H1 (cell line): ENCODE measurements at regions not wholly inside any gene's neighbourhood (a gene's known extent, or its start where the extent isn't known, plus 50 kb on each side); places are given as distances from the start of the nearest gene placed in this dataset.

Source experiments
- CTCF ChIA-PET: fragments of 300-600 bp; sonication (Branson Sonifier 250); formaldehyde crosslinking; loops from one replicate; lab custom pipeline; 2021; ENCODE audit not compliant: partially characterized antibody; lab: Charles Lee
- POLR2A ChIA-PET: fragments of 300-600 bp; sonication (Branson Sonifier 250); formaldehyde crosslinking; loops from one replicate; lab custom pipeline; 2021; ENCODE audit warnings: inconsistent platforms; ENCODE audit not compliant: partially characterized antibody; lab: Charles Lee
- DNase-seq, 2 experiments: peaks; one replicate each; pipeline versions ENCODE4 v3.0.0 to v3.0.0-alpha.2; 2010 to 2022; ENCODE audit warnings: low spot score in 2 of 2, low read depth in 1 of 2, mixed read lengths in 1 of 2
- FAIRE-seq: peaks from 2 replicates; lab custom pipeline; 2011; peaks lifted over from hg19 to GRCh38; lab: Jason Lieb, UNC
- H2AFZ ChIP-seq: 2 replicates; pipeline ENCODE4 v1.8.1; 2012; ENCODE audit warnings: low read length, inconsistent platforms
- H2AK5ac ChIP-seq: 2 replicates; pipeline ENCODE4 v1.6.1; 2013; ENCODE audit warnings: low read depth, low read length
- H2BK120ac ChIP-seq: replicated peaks from 2 replicates; pipeline ENCODE3; 2013; ENCODE audit warnings: low read depth, low read length, inconsistent platforms
- H2BK12ac ChIP-seq: 2 replicates; pipeline ENCODE4 v1.6.1; 2013; ENCODE audit warnings: low read depth, low read length
- H2BK15ac ChIP-seq: 2 replicates; pipeline ENCODE4 v1.6.1; 2013; ENCODE audit warnings: low read length
- H2BK20ac ChIP-seq: 2 replicates; pipeline ENCODE4 v1.6.1; 2013; ENCODE audit warnings: low read length
- H2BK5ac ChIP-seq: 2 replicates; pipeline ENCODE4 v1.6.1; 2013; ENCODE audit warnings: low read depth, low read length
- H3K14ac ChIP-seq: 2 replicates; pipeline ENCODE4 v1.6.1; 2013; ENCODE audit warnings: inconsistent platforms; ENCODE audit not compliant: insufficient read length
- H3K18ac ChIP-seq: 2 replicates; pipeline ENCODE4 v1.6.1; 2013; ENCODE audit warnings: low read length; ENCODE audit errors: extremely low read depth
- H3K23ac ChIP-seq: 2 replicates; pipeline ENCODE4 v1.6.1; 2013; ENCODE audit warnings: inconsistent platforms; ENCODE audit not compliant: insufficient read length
- H3K23me2 ChIP-seq: 2 replicates; pipeline ENCODE4 v1.6.1; 2013; ENCODE audit warnings: low read depth, low read length
- H3K27ac ChIP-seq: 2 replicates; pipeline ENCODE4 v1.6.1; 2011; ENCODE audit warnings: low read depth, low read length, inconsistent platforms
- H3K27me3 ChIP-seq, 4 experiments: replicated peaks in 1 of 4; 1 replicate in 1 of 4; 2 replicates in 3 of 4; pipeline versions ENCODE4 v1.6.1 to v1.8.1; 2011 to 2013; ENCODE audit warnings: low read length in 3 of 4, mild to moderate bottlenecking in 3 of 4, inconsistent platforms in 2 of 4, mixed read lengths in 2 of 4, moderate library complexity in 1 of 4; ENCODE audit not compliant: control insufficient read depth in 3 of 4, insufficient read depth in 3 of 4; ENCODE audit errors: extremely low read depth in 1 of 4
- H3K36me3 ChIP-seq, 4 experiments: 2 replicates each; pipeline versions ENCODE4 v1.6.1 to v1.8.1; 2011 to 2013; ENCODE audit warnings: mild to moderate bottlenecking in 4 of 4, low read length in 3 of 4, moderate library complexity in 2 of 4, control low read depth in 1 of 4, inconsistent platforms in 1 of 4; ENCODE audit not compliant: insufficient read depth in 4 of 4, control insufficient read depth in 2 of 4
- H3K4ac ChIP-seq: replicated peaks from 2 replicates; pipeline ENCODE3; 2013; ENCODE audit warnings: low read length, low read depth, mixed read lengths, inconsistent platforms; ENCODE audit not compliant: insufficient read length
- H3K4me1 ChIP-seq, 4 experiments: replicated peaks in 1 of 4; 1 replicate in 1 of 4; 2 replicates in 3 of 4; pipeline versions ENCODE4 v1.6.1 to v1.8.1; 2011 to 2013; ENCODE audit warnings: low read length in 3 of 4, inconsistent platforms in 2 of 4, mixed read lengths in 1 of 4; ENCODE audit not compliant: insufficient read depth in 4 of 4, control insufficient read depth in 3 of 4
- H3K4me2 ChIP-seq, 2 experiments: 2 replicates each; pipeline versions ENCODE4 v1.6.1 to v1.8.1; 2011 to 2013; ENCODE audit warnings: low read depth in 2 of 2, low read length in 2 of 2, control low read depth in 1 of 2, inconsistent platforms in 1 of 2, mild to moderate bottlenecking in 1 of 2; ENCODE audit not compliant: insufficient read depth in 1 of 2
- H3K4me3 ChIP-seq, 4 experiments: fragments of 200-600, 300-600 bp in 1 of 4; sonication (generic), shearing (Covaris generic), sonication (Bioruptor Twin) in 1 of 4; 2 replicates each; pipeline versions ENCODE4 v1.5.1 to v1.8.1; 2011 to 2016; ENCODE audit warnings: low read length in 4 of 4, low read depth in 3 of 4, control low read depth in 2 of 4, inconsistent platforms in 2 of 4, mild to moderate bottlenecking in 2 of 4, mixed read lengths in 1 of 4, moderate library complexity in 1 of 4; ENCODE audit not compliant: insufficient read depth in 2 of 4; ENCODE audit errors: extremely low read depth in 1 of 4
- H3K56ac ChIP-seq: replicated peaks from 2 replicates; pipeline ENCODE3; 2013; ENCODE audit warnings: low read depth, mild to moderate bottlenecking, mixed read lengths, low read length, inconsistent platforms; ENCODE audit not compliant: insufficient read length
- H3K79me1 ChIP-seq: 2 replicates; pipeline ENCODE4 v1.6.1; 2013; ENCODE audit warnings: low read depth, low read length, control low read depth
- H3K79me2 ChIP-seq, 2 experiments: 2 replicates each; pipeline versions ENCODE4 v1.6.1 to v1.8.1; 2012 to 2013; ENCODE audit warnings: low read length in 2 of 2, mild to moderate bottlenecking in 2 of 2, inconsistent platforms in 1 of 2; ENCODE audit not compliant: insufficient read depth in 2 of 2, control insufficient read depth in 1 of 2
- H3K9ac ChIP-seq, 4 experiments: replicated peaks in 1 of 4; 1 replicate in 1 of 4; 2 replicates in 3 of 4; pipeline versions ENCODE4 v1.6.1 to v1.8.1; 2011 to 2013; ENCODE audit warnings: low read depth in 3 of 4, low read length in 3 of 4, control low read depth in 2 of 4, mild to moderate bottlenecking in 2 of 4, moderate library complexity in 2 of 4, inconsistent platforms in 1 of 4; ENCODE audit errors: extremely low read depth in 1 of 4
- H3K9me3 ChIP-seq, 2 experiments: 2 replicates each; pipeline versions ENCODE4 v1.6.1 to v1.8.1; 2012 to 2013; ENCODE audit warnings: mild to moderate bottlenecking in 2 of 2, moderate library complexity in 2 of 2, control low read depth in 1 of 2, inconsistent platforms in 1 of 2, low read depth in 1 of 2, low read length in 1 of 2, mixed read lengths in 1 of 2; ENCODE audit not compliant: insufficient read depth in 2 of 2
- H4K20me1 ChIP-seq, 2 experiments: replicated peaks in 1 of 2; 2 replicates each; pipeline versions ENCODE3 to v1.8.1; 2011 to 2013; ENCODE audit warnings: inconsistent platforms in 2 of 2, low read length in 2 of 2, mild to moderate bottlenecking in 1 of 2; ENCODE audit not compliant: insufficient read depth in 2 of 2, control insufficient read depth in 1 of 2
- H4K5ac ChIP-seq: 2 replicates; pipeline ENCODE4 v1.6.1; 2013; ENCODE audit warnings: low read length, low read depth, mixed read lengths, inconsistent platforms; ENCODE audit not compliant: insufficient read length
- H4K8ac ChIP-seq: 2 replicates; pipeline ENCODE4 v1.8.0; 2013; ENCODE audit warnings: mild to moderate bottlenecking, moderate library complexity, low read length, inconsistent platforms; ENCODE audit not compliant: insufficient read depth; ENCODE audit errors: extremely low read depth
- H4K91ac ChIP-seq: replicated peaks from 2 replicates; pipeline ENCODE3; 2013; ENCODE audit warnings: low read length, mixed read lengths, inconsistent platforms; ENCODE audit not compliant: insufficient read length
- BACH1 ChIP-seq: IDR thresholded peaks from 2 replicates; pipeline ENCODE4 v1.6.1; 2012; ENCODE audit warnings: low read length, improper control_type of control experiment
- CHD2 ChIP-seq: IDR thresholded peaks from 2 replicates; pipeline ENCODE4 v1.6.1; 2012; ENCODE audit warnings: low read length, improper control_type of control experiment
- EZH2 ChIP-seq: fragments of 200-600 bp; sonication (generic); IDR thresholded peaks from 2 replicates; pipeline ENCODE4 v1.7.1; 2012; ENCODE audit warnings: low read depth, mild to moderate bottlenecking, moderate library complexity, low read length, inconsistent platforms; ENCODE audit not compliant: severe bottlenecking
- FOSL1 ChIP-seq: IDR thresholded peaks from 2 replicates; pipeline ENCODE4 v1.6.1; 2011; ENCODE audit warnings: mild to moderate bottlenecking, low read depth, low read length, moderate library complexity; ENCODE audit not compliant: insufficient read depth
- KDM1A ChIP-seq: fragments of 200-600, 300-600 bp; sonication (generic); IDR thresholded peaks from 2 replicates; pipeline ENCODE4 v1.7.1; 2016; ENCODE audit warnings: mild to moderate bottlenecking, low read length, borderline replicate concordance
- MAFK ChIP-seq: IDR thresholded peaks from 2 replicates; pipeline ENCODE4 v1.6.1; 2012; ENCODE audit warnings: low read depth, mild to moderate bottlenecking, improper control_type of control experiment, low read length
- PHF8 ChIP-seq: fragments of 200-600 bp; sonication (generic); conservative IDR thresholded peaks from 2 replicates; pipeline ENCODE4 v1.7.1; 2012; ENCODE audit warnings: low read depth, mild to moderate bottlenecking, inconsistent platforms, low read length, moderate library complexity
- POU5F1 ChIP-seq: IDR thresholded peaks from 2 replicates; pipeline ENCODE4 v1.6.1; 2011; ENCODE audit warnings: low read depth, mild to moderate bottlenecking, low read length, moderate library complexity
- SAP30 ChIP-seq: fragments of 300-600 bp; sonication (generic); IDR thresholded peaks from 2 replicates; pipeline ENCODE4 v1.7.1; 2012; ENCODE audit warnings: low read length, moderate library complexity, mild to moderate bottlenecking, inconsistent platforms; ENCODE audit not compliant: insufficient read depth, insufficient replicate concordance
- SRF ChIP-seq: IDR thresholded peaks from 2 replicates; pipeline ENCODE4 v1.6.1; 2011; ENCODE audit warnings: mild to moderate bottlenecking, low read depth, low read length, moderate library complexity
- YY1 ChIP-seq: IDR thresholded peaks from 2 replicates; pipeline ENCODE4 v1.6.1; 2011; ENCODE audit warnings: low read depth, mild to moderate bottlenecking, low read length
- WGBS, 2 experiments: shearing (Covaris generic) in 1 of 2; methylation state at CpG; one replicate each; pipeline versions ENCODE4 v1.1.6 to v1.1.7; 2013 to 2015; ENCODE audit warnings: low lambda C conversion rate in 2 of 2, mixed read lengths in 2 of 2, inconsistent platforms in 1 of 2, low coverage in 1 of 2, missing lambda C conversion rate in 1 of 2; ENCODE audit not compliant: insufficient replicate concordance in 2 of 2, insufficient coverage in 1 of 2, insufficient read length in 1 of 2; ENCODE audit errors: extremely low coverage in 1 of 2, missing lambda C conversion rate in 1 of 2; 5-methylcytosine and 5-hydroxymethylcytosine counted together
- TF ChIP-seq, protein P1 (sequence below): IDR thresholded peaks from 2 replicates; pipeline ENCODE4 v1.6.1; 2011; ENCODE audit warnings: low read length, improper control_type of control experiment

DNA sequence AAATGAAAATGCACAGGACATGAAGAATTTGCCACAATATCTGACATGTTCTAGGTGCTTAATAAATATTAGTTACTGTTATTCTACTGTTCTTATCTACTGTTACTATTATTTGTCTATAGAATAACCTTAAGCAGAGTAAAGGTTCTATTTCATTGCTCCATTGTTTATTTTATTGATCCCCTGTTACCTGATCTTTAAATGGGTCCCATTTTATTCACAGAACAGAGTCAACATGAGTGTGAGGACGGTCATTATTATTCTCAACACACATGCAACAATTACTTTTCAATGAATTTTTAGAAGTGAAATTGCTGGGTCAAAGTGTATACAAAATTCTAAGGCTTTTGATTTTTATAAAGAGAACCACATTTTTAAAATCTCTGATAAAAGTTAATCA lies 186.9 kb downstream of the AHR start:
- Histone ChIP-seq H3K27ac (no peak overlapping the region), H4K8ac (no peak overlapping the region), H3K23ac (no peak overlapping the region), H3K56ac (no peak overlapping the region), H4K5ac (no peak overlapping the region), H3K4me2 (no peak overlapping the region), H2BK20ac (no peak overlapping the region), H3K4me3 (no peak overlapping the region), H2BK120ac (no peak overlapping the region), H3K9ac (no peak overlapping the region), H2BK5ac (no peak overlapping the region), H3K18ac (no peak overlapping the region), H3K79me1 (no peaks in the 10 kb centered on the region), H2BK15ac (no peak overlapping the region), H3K9me3 (no peaks in the 10 kb centered on the region), H3K36me3 (no peaks in the 10 kb centered on the region), H3K27me3 (no peaks in the 10 kb centered on the region), H4K20me1 (no peaks in the 10 kb centered on the region), H3K4ac (no peak overlapping the region), H2AK5ac (no peak overlapping the region), H3K14ac (no peak overlapping the region), H4K91ac (no peak overlapping the region), H3K79me2 (no peaks in the 10 kb centered on the region), H3K4me1 (0 out of 7 replicates have a peak, but pooled peaks cover 0 to 2% (median 0%) of the 10 kb centered on the region in 4 experiments), H2AFZ (no peak overlapping the region), H2BK12ac (no peak overlapping the region), H3K23me2 (no peaks in the 10 kb centered on the region)
- no peak for DNase-seq
- POLR2A ChIA-PET, result no interaction called here
- CTCF ChIA-PET, result no interaction called here
- 97% methylated on average over 1 of the region's 1 CpG; no CpG with 5 or more reads in 1 of the 2 experiments for WGBS, 2 experiments
- no peak for FAIRE-seq
- TF ChIP-seq, protein P1, sequence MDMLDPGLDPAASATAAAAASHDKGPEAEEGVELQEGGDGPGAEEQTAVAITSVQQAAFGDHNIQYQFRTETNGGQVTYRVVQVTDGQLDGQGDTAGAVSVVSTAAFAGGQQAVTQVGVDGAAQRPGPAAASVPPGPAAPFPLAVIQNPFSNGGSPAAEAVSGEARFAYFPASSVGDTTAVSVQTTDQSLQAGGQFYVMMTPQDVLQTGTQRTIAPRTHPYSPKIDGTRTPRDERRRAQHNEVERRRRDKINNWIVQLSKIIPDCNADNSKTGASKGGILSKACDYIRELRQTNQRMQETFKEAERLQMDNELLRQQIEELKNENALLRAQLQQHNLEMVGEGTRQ, result no peak
- no peak for TF ChIP-seq KDM1A
- TF ChIP-seq CHD2, result no peak
- no peak for TF ChIP-seq EZH2
- TF ChIP-seq YY1, result no peak
- TF ChIP-seq SRF, result no peak
- TF ChIP-seq BACH1, result no peak
- no peak for TF ChIP-seq MAFK
- TF ChIP-seq PHF8, result no peak
- no peak for TF ChIP-seq POU5F1
- no peak for TF ChIP-seq FOSL1
- TF ChIP-seq SAP30, result no peak
